H1 (cell line): ENCODE measurements at regions not wholly inside any gene's neighbourhood (a gene's known extent, or its start where the extent isn't known, plus 50 kb on each side); places are given as distances from the start of the nearest gene placed in this dataset.

ENCODE experiments used
- CTCF ChIA-PET: fragments of 300-600 bp; sonication (Branson Sonifier 250); formaldehyde crosslinking; loops from one replicate; lab custom pipeline; 2021; ENCODE audit not compliant: partially characterized antibody; lab: Charles Lee
- POLR2A ChIA-PET: fragments of 300-600 bp; sonication (Branson Sonifier 250); formaldehyde crosslinking; loops from one replicate; lab custom pipeline; 2021; ENCODE audit warnings: inconsistent platforms; ENCODE audit not compliant: partially characterized antibody; lab: Charles Lee
- DNase-seq, 2 experiments: peaks; one replicate each; pipeline versions ENCODE4 v3.0.0 to v3.0.0-alpha.2; 2010 to 2022; ENCODE audit warnings: low spot score in 2 of 2, low read depth in 1 of 2, mixed read lengths in 1 of 2
- FAIRE-seq: peaks from 2 replicates; lab custom pipeline; 2011; peaks lifted over from hg19 to GRCh38; lab: Jason Lieb, UNC
- H2AFZ ChIP-seq: 2 replicates; pipeline ENCODE4 v1.8.1; 2012; ENCODE audit warnings: low read length, inconsistent platforms
- H2AK5ac ChIP-seq: 2 replicates; pipeline ENCODE4 v1.6.1; 2013; ENCODE audit warnings: low read depth, low read length
- H2BK120ac ChIP-seq: replicated peaks from 2 replicates; pipeline ENCODE3; 2013; ENCODE audit warnings: low read depth, low read length, inconsistent platforms
- H2BK12ac ChIP-seq: 2 replicates; pipeline ENCODE4 v1.6.1; 2013; ENCODE audit warnings: low read depth, low read length
- H2BK15ac ChIP-seq: 2 replicates; pipeline ENCODE4 v1.6.1; 2013; ENCODE audit warnings: low read length
- H2BK20ac ChIP-seq: 2 replicates; pipeline ENCODE4 v1.6.1; 2013; ENCODE audit warnings: low read length
- H2BK5ac ChIP-seq: 2 replicates; pipeline ENCODE4 v1.6.1; 2013; ENCODE audit warnings: low read depth, low read length
- H3K14ac ChIP-seq: 2 replicates; pipeline ENCODE4 v1.6.1; 2013; ENCODE audit warnings: inconsistent platforms; ENCODE audit not compliant: insufficient read length
- H3K18ac ChIP-seq: 2 replicates; pipeline ENCODE4 v1.6.1; 2013; ENCODE audit warnings: low read length; ENCODE audit errors: extremely low read depth
- H3K23ac ChIP-seq: 2 replicates; pipeline ENCODE4 v1.6.1; 2013; ENCODE audit warnings: inconsistent platforms; ENCODE audit not compliant: insufficient read length
- H3K23me2 ChIP-seq: 2 replicates; pipeline ENCODE4 v1.6.1; 2013; ENCODE audit warnings: low read depth, low read length
- H3K27ac ChIP-seq: 2 replicates; pipeline ENCODE4 v1.6.1; 2011; ENCODE audit warnings: low read depth, low read length, inconsistent platforms
- H3K27me3 ChIP-seq, 4 experiments: replicated peaks in 1 of 4; 1 replicate in 1 of 4; 2 replicates in 3 of 4; pipeline versions ENCODE4 v1.6.1 to v1.8.1; 2011 to 2013; ENCODE audit warnings: low read length in 3 of 4, mild to moderate bottlenecking in 3 of 4, inconsistent platforms in 2 of 4, mixed read lengths in 2 of 4, moderate library complexity in 1 of 4; ENCODE audit not compliant: control insufficient read depth in 3 of 4, insufficient read depth in 3 of 4; ENCODE audit errors: extremely low read depth in 1 of 4
- H3K36me3 ChIP-seq, 4 experiments: 2 replicates each; pipeline versions ENCODE4 v1.6.1 to v1.8.1; 2011 to 2013; ENCODE audit warnings: mild to moderate bottlenecking in 4 of 4, low read length in 3 of 4, moderate library complexity in 2 of 4, control low read depth in 1 of 4, inconsistent platforms in 1 of 4; ENCODE audit not compliant: insufficient read depth in 4 of 4, control insufficient read depth in 2 of 4
- H3K4ac ChIP-seq: replicated peaks from 2 replicates; pipeline ENCODE3; 2013; ENCODE audit warnings: low read length, low read depth, mixed read lengths, inconsistent platforms; ENCODE audit not compliant: insufficient read length
- H3K4me1 ChIP-seq, 4 experiments: replicated peaks in 1 of 4; 1 replicate in 1 of 4; 2 replicates in 3 of 4; pipeline versions ENCODE4 v1.6.1 to v1.8.1; 2011 to 2013; ENCODE audit warnings: low read length in 3 of 4, inconsistent platforms in 2 of 4, mixed read lengths in 1 of 4; ENCODE audit not compliant: insufficient read depth in 4 of 4, control insufficient read depth in 3 of 4
- H3K4me2 ChIP-seq, 2 experiments: 2 replicates each; pipeline versions ENCODE4 v1.6.1 to v1.8.1; 2011 to 2013; ENCODE audit warnings: low read depth in 2 of 2, low read length in 2 of 2, control low read depth in 1 of 2, inconsistent platforms in 1 of 2, mild to moderate bottlenecking in 1 of 2; ENCODE audit not compliant: insufficient read depth in 1 of 2
- H3K4me3 ChIP-seq, 4 experiments: fragments of 200-600, 300-600 bp in 1 of 4; sonication (generic), shearing (Covaris generic), sonication (Bioruptor Twin) in 1 of 4; 2 replicates each; pipeline versions ENCODE4 v1.5.1 to v1.8.1; 2011 to 2016; ENCODE audit warnings: low read length in 4 of 4, low read depth in 3 of 4, control low read depth in 2 of 4, inconsistent platforms in 2 of 4, mild to moderate bottlenecking in 2 of 4, mixed read lengths in 1 of 4, moderate library complexity in 1 of 4; ENCODE audit not compliant: insufficient read depth in 2 of 4; ENCODE audit errors: extremely low read depth in 1 of 4
- H3K56ac ChIP-seq: replicated peaks from 2 replicates; pipeline ENCODE3; 2013; ENCODE audit warnings: low read depth, mild to moderate bottlenecking, mixed read lengths, low read length, inconsistent platforms; ENCODE audit not compliant: insufficient read length
- H3K79me1 ChIP-seq: 2 replicates; pipeline ENCODE4 v1.6.1; 2013; ENCODE audit warnings: low read depth, low read length, control low read depth
- H3K79me2 ChIP-seq, 2 experiments: 2 replicates each; pipeline versions ENCODE4 v1.6.1 to v1.8.1; 2012 to 2013; ENCODE audit warnings: low read length in 2 of 2, mild to moderate bottlenecking in 2 of 2, inconsistent platforms in 1 of 2; ENCODE audit not compliant: insufficient read depth in 2 of 2, control insufficient read depth in 1 of 2
- H3K9ac ChIP-seq, 4 experiments: replicated peaks in 1 of 4; 1 replicate in 1 of 4; 2 replicates in 3 of 4; pipeline versions ENCODE4 v1.6.1 to v1.8.1; 2011 to 2013; ENCODE audit warnings: low read depth in 3 of 4, low read length in 3 of 4, control low read depth in 2 of 4, mild to moderate bottlenecking in 2 of 4, moderate library complexity in 2 of 4, inconsistent platforms in 1 of 4; ENCODE audit errors: extremely low read depth in 1 of 4
- H3K9me3 ChIP-seq, 2 experiments: 2 replicates each; pipeline versions ENCODE4 v1.6.1 to v1.8.1; 2012 to 2013; ENCODE audit warnings: mild to moderate bottlenecking in 2 of 2, moderate library complexity in 2 of 2, control low read depth in 1 of 2, inconsistent platforms in 1 of 2, low read depth in 1 of 2, low read length in 1 of 2, mixed read lengths in 1 of 2; ENCODE audit not compliant: insufficient read depth in 2 of 2
- H4K20me1 ChIP-seq, 2 experiments: replicated peaks in 1 of 2; 2 replicates each; pipeline versions ENCODE3 to v1.8.1; 2011 to 2013; ENCODE audit warnings: inconsistent platforms in 2 of 2, low read length in 2 of 2, mild to moderate bottlenecking in 1 of 2; ENCODE audit not compliant: insufficient read depth in 2 of 2, control insufficient read depth in 1 of 2
- H4K5ac ChIP-seq: 2 replicates; pipeline ENCODE4 v1.6.1; 2013; ENCODE audit warnings: low read length, low read depth, mixed read lengths, inconsistent platforms; ENCODE audit not compliant: insufficient read length
- H4K8ac ChIP-seq: 2 replicates; pipeline ENCODE4 v1.8.0; 2013; ENCODE audit warnings: mild to moderate bottlenecking, moderate library complexity, low read length, inconsistent platforms; ENCODE audit not compliant: insufficient read depth; ENCODE audit errors: extremely low read depth
- H4K91ac ChIP-seq: replicated peaks from 2 replicates; pipeline ENCODE3; 2013; ENCODE audit warnings: low read length, mixed read lengths, inconsistent platforms; ENCODE audit not compliant: insufficient read length
- BACH1 ChIP-seq: IDR thresholded peaks from 2 replicates; pipeline ENCODE4 v1.6.1; 2012; ENCODE audit warnings: low read length, improper control_type of control experiment
- BCL11A ChIP-seq, 2 experiments: IDR thresholded peaks; one replicate each; pipeline ENCODE4 v1.6.1; 2011; ENCODE audit warnings: low read depth in 2 of 2, low read length in 2 of 2, mild to moderate bottlenecking in 2 of 2
- EP300 ChIP-seq, 2 experiments: IDR thresholded peaks; 1 replicate in 1 of 2; 2 replicates in 1 of 2; pipeline ENCODE4 v1.6.1; 2011 to 2012; ENCODE audit warnings: low read depth in 2 of 2, low read length in 2 of 2, mild to moderate bottlenecking in 2 of 2, borderline replicate concordance in 1 of 2, inconsistent platforms in 1 of 2, moderate library complexity in 1 of 2
- GABPA ChIP-seq: IDR thresholded peaks from 2 replicates; pipeline ENCODE4 v1.6.1; 2011; ENCODE audit warnings: mild to moderate bottlenecking, low read length, moderate library complexity, borderline replicate concordance; ENCODE audit not compliant: insufficient read depth
- GTF2F1 ChIP-seq: IDR thresholded peaks from 2 replicates; pipeline ENCODE4 v1.6.1; 2012; ENCODE audit warnings: low read depth, low read length, improper control_type of control experiment, borderline replicate concordance
- MAX ChIP-seq: IDR thresholded peaks from 2 replicates; pipeline ENCODE4 v1.6.1; 2012; ENCODE audit warnings: inconsistent platforms
- NANOG ChIP-seq: IDR thresholded peaks from 2 replicates; pipeline ENCODE4 v1.6.1; 2011; ENCODE audit warnings: low read length, low read depth, mild to moderate bottlenecking, inconsistent platforms; ENCODE audit not compliant: insufficient read depth, poor library complexity, severe bottlenecking
- PHF8 ChIP-seq: fragments of 200-600 bp; sonication (generic); conservative IDR thresholded peaks from 2 replicates; pipeline ENCODE4 v1.7.1; 2012; ENCODE audit warnings: low read depth, mild to moderate bottlenecking, inconsistent platforms, low read length, moderate library complexity
- RFX5 ChIP-seq: IDR thresholded peaks from 2 replicates; pipeline ENCODE4 v1.6.1; 2011; ENCODE audit warnings: low read depth, low read length, improper control_type of control experiment, borderline replicate concordance
- SRF ChIP-seq: IDR thresholded peaks from 2 replicates; pipeline ENCODE4 v1.6.1; 2011; ENCODE audit warnings: mild to moderate bottlenecking, low read depth, low read length, moderate library complexity
- TEAD4 ChIP-seq: IDR thresholded peaks from 2 replicates; pipeline ENCODE4 v1.6.1; 2012; ENCODE audit warnings: low read depth, low read length, inconsistent platforms, mixed read lengths
- WGBS, 2 experiments: shearing (Covaris generic) in 1 of 2; methylation state at CpG; one replicate each; pipeline versions ENCODE4 v1.1.6 to v1.1.7; 2013 to 2015; ENCODE audit warnings: low lambda C conversion rate in 2 of 2, mixed read lengths in 2 of 2, inconsistent platforms in 1 of 2, low coverage in 1 of 2, missing lambda C conversion rate in 1 of 2; ENCODE audit not compliant: insufficient replicate concordance in 2 of 2, insufficient coverage in 1 of 2, insufficient read length in 1 of 2; ENCODE audit errors: extremely low coverage in 1 of 2, missing lambda C conversion rate in 1 of 2; 5-methylcytosine and 5-hydroxymethylcytosine counted together

DNA sequence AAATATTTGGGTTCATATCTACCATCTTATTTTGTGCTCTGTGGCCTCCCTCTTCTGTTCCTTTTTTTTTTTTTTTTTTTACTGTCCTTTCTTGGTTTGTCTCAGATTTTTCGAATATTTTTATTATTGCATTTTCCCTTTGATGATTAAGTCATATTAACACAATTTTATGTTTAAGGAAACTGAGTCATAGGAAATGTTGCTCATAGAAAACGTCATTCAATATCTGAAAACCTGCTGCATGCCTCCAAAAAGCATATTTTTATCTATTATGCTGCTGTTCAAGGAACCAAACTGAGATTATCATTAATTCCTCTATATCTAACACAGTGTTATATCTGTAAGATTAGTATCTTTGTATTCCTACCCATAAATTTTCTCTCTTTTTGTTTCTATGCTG lies 614.3 kb upstream of the SLC8A1 start:
- 100% methylated on average over 2 of the region's 2 CpGs; no CpG with 5 or more reads in 1 of the 2 experiments for WGBS, 2 experiments
- no peak overlapping the region for H2BK5ac ChIP-seq
- H3K4me2 ChIP-seq: no peak overlapping the region
- H3K79me1 ChIP-seq: no peaks in the 10 kb centered on the region
- FAIRE-seq (no peak), DNase-seq (no peak)
- H3K9ac ChIP-seq: no peak overlapping the region
- no peak overlapping the region for H3K27ac ChIP-seq
- no peak overlapping the region for H3K4me3 ChIP-seq
- no peak for TF ChIP-seq BCL11A (IDR thresholded peaks at IDR 0.05; ENCODE audit: low read depth in 2 of 2, low read length in 2 of 2)
- no peak for TF ChIP-seq PHF8
- no peak for TF ChIP-seq GABPA
- no peak for TF ChIP-seq EP300 (IDR thresholded peaks at IDR 0.05; ENCODE audit: borderline replicate concordance in 1 of 2, low read depth in 2 of 2, low read length in 2 of 2)
- no peak for TF ChIP-seq NANOG
- TF ChIP-seq RFX5: no peak
- no peak for TF ChIP-seq BACH1
- no peak for TF ChIP-seq TEAD4
- no peak for TF ChIP-seq GTF2F1
- no peak for TF ChIP-seq SRF
- TF ChIP-seq MAX: no peak
- H3K9me3 ChIP-seq: no peaks in the 10 kb centered on the region
- no peak overlapping the region for H3K4ac ChIP-seq
- H4K5ac ChIP-seq: no peak overlapping the region
- H3K18ac ChIP-seq: no peak overlapping the region
- ChIA-PET POLR2A (no interaction called here), CTCF (no interaction called here)
- H4K8ac ChIP-seq: no peak overlapping the region
- H3K79me2 ChIP-seq: no peaks in the 10 kb centered on the region
- H2AFZ ChIP-seq: no peak overlapping the region
- no peak overlapping the region for H2BK20ac ChIP-seq
- H2AK5ac ChIP-seq: no peak overlapping the region
- H3K23me2 ChIP-seq: no peaks in the 10 kb centered on the region; the same call in 1 of the 2 replicates
- no peak overlapping the region for H2BK12ac ChIP-seq
- no peaks in the 10 kb centered on the region for H4K20me1 ChIP-seq
- no peaks in the 10 kb centered on the region for H3K27me3 ChIP-seq
- no peaks in the 10 kb centered on the region for H3K36me3 ChIP-seq
- no peak overlapping the region for H3K14ac ChIP-seq
- H3K4me1 ChIP-seq: no peaks in the 10 kb centered on the region; a peak in 1 of 7 replicates
- no peak overlapping the region for H2BK120ac ChIP-seq
- H3K23ac ChIP-seq: no peak overlapping the region
- no peak overlapping the region for H3K56ac ChIP-seq
- no peak overlapping the region for H4K91ac ChIP-seq
- H2BK15ac ChIP-seq: no peak overlapping the region
